ENCODE measurements at regions not wholly inside any gene's neighbourhood (a gene's known extent, or its start where the extent isn't known, plus 50 kb on each side); places are given as distances from the start of the nearest gene placed in this dataset.
A peak's percentile ranks its signal among the peaks of the same experiment; 100 is the strongest.

GRCh38 chr2:40507432-40507831, 55.5 kb upstream of the SLC8A1 start:
- no peak for DNase-seq

GRCh38 chr2:40510304-40510703, 58.4 kb upstream of the SLC8A1 start:
- DNase-seq = no peak

GRCh38 chr2:40511661-40512213, 59.8 kb upstream of the SLC8A1 start:
- no peak for DNase-seq

- DNase-seq = no peak
Measured at GRCh38 chr2:40512256-40512655, 60.4 kb upstream of the SLC8A1 start.

GRCh38 chr2:40513201-40513600, 61.3 kb upstream of the SLC8A1 start:
- DNase-seq = no peak

- DNase-seq = no peak
Measured at GRCh38 chr2:40516604-40517003, 64.7 kb upstream of the SLC8A1 start.

GRCh38 chr2:40528564-40528963, 76.7 kb upstream of the SLC8A1 start:
- no peak for DNase-seq

- DNase-seq = no peak
Measured at GRCh38 chr2:40531359-40531758, 79.5 kb upstream of the SLC8A1 start.

GRCh38 chr2:40534528-40534927, 82.6 kb upstream of the SLC8A1 start:
- no peak for DNase-seq

- no peak for DNase-seq
Measured at GRCh38 chr2:40535972-40536371, 84.1 kb upstream of the SLC8A1 start.

GRCh38 chr2:40540026-40540425, 88.1 kb upstream of the SLC8A1 start:
- peak; percentile 80 for DNase-seq

- DNase-seq = no peak
Measured at GRCh38 chr2:40543381-40543780, 91.5 kb upstream of the SLC8A1 start.

GRCh38 chr2:40544072-40544471, 92.2 kb upstream of the SLC8A1 start:
- DNase-seq = no peak

GRCh38 chr2:40545645-40546044, 93.8 kb upstream of the SLC8A1 start:
- DNase-seq = no peak

- no peak for DNase-seq
Measured at GRCh38 chr2:40546439-40547191, 94.7 kb upstream of the SLC8A1 start.

GRCh38 chr2:40548521-40548920, 96.6 kb upstream of the SLC8A1 start:
- DNase-seq = no peak

- no peak for DNase-seq
Measured at GRCh38 chr2:40550085-40550484, 98.2 kb upstream of the SLC8A1 start.

GRCh38 chr2:40551081-40551480, 99.2 kb upstream of the SLC8A1 start:
- no peak for DNase-seq

GRCh38 chr2:40554665-40555294, 102.9 kb upstream of the SLC8A1 start:
- DNase-seq = no peak

- no peak for DNase-seq
Measured at GRCh38 chr2:40556293-40556692, 104.4 kb upstream of the SLC8A1 start.

- no peak for DNase-seq
Measured at GRCh38 chr2:40556739-40557138, 104.8 kb upstream of the SLC8A1 start.

- DNase-seq = no peak
Measured at GRCh38 chr2:40558761-40559160, 106.9 kb upstream of the SLC8A1 start.

GRCh38 chr2:40559175-40559574, 107.3 kb upstream of the SLC8A1 start:
- DNase-seq = no peak

- no peak for DNase-seq
Measured at GRCh38 chr2:40564184-40564583, 112.3 kb upstream of the SLC8A1 start.

- DNase-seq = no peak
Measured at GRCh38 chr2:40579247-40579646, 127.4 kb upstream of the SLC8A1 start.
